HG03575 (cell line): ENCODE measurements at regions not wholly inside any gene's neighbourhood (a gene's known extent, or its start where the extent isn't known, plus 50 kb on each side); places are given as distances from the start of the nearest gene placed in this dataset.
"Not testable (repeated sequence)": the region's sequence is repeated elsewhere in the genome, so short reads cannot be mapped to it uniquely, and the experiment has no call there.

ENCODE experiments used
- ATAC-seq: cut with Tn5 transposase; IDR thresholded peaks from one replicate; pipeline ENCODE4 v1.9.1; 2021; ENCODE audit not compliant: unreplicated experiment, insufficient number of reproducible peaks, low FRiP score; ENCODE audit errors: extremely low read depth

DNA sequence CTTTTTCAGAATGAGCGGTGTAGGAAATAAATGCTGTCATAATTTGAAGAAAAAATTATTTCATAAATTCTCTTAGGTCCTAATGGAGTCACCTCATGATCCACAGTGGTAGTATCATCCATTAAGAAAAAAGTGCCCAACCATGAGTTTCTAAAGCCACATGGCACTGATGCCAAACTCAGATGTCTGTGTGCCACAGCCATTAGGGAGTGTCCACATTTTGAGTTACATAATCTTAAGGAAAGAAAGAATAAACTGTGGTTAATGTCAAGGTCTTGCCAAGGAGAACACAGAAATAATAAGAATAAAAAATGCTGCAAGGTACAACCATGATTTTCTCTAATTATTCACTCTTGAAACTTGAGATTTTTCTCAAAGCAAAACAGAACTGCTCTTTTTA is 1101.8 kb downstream of the SORCS3 start:
- ATAC-seq: no peak

DNA sequence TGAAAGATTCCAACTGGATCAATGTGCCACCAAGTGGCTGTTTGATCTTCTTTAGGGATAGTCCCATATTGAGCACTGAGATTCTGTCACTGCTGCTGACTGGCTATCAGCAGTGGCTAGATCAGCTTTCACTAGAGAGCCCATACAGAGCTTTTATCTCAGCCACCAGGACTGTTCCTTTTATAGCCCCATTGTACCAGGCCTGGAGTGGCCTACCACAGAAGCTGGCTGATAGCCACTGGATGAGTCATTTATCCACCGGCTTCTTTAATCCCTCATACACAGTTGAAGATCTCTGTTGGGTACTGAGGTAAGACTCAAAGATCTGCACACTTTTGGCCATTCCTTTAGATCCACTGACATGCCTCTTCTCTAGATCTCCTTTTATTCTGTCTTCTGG is 1101.1 kb downstream of the SORCS3 start:
- no peak for ATAC-seq

DNA sequence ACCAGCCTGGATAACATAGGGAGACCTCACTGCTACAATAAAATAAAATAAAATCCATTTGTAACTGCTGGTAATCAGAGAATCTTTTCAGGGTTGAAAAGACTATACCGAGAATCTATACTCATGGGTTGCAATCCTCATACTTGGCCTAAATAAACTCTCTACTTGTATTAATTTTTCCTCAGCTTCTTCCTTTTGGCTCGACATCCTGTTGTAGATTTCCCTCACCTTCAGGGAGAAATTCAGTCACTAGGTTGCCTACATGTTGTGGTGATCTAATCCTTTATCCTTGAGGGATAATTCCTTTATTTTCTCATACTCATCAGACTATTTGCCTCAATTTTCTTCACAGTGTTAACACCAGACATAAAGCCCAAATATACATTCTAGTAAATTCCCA is 1093.4 kb downstream of the SORCS3 start:
- ATAC-seq: no peak

DNA sequence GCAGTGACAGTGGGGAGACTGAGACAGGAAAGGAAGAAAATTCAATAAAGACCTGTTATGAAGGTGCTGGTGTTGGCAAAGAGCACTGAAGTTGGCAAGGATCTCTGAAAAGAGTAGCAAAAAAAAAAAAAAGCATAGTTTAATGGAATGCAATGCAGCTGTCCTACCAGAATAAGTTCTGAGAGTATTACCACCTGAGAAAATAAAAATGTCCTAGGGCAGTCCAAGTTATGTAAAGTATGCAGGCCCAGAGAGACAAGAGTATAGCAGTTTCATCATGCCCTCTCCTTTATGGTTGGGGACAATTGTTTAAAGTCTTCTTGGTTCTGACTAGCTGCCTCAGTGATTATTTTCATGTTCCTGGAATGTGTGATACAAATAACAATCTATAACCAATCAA is 1092.8 kb downstream of the SORCS3 start:
- ATAC-seq: no peak

DNA sequence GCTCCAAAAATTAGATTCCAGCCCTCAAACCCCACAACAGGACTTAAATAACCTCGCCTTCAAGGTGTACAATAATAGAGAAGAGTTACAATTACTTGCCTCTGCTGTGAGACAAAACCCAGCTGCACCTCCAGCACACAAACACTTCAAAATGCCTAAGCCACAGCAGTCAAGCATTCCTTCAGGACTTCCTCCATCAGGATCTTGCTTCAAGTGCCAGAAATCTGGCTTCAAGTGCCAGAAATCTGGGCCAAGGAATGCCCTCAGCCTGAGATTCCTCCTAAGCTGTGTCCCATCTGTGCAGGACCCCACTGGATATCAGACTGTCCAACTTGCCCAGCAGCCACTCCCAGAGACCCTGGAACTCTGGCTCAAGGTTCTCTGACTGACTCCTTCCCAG is 1088.3 kb downstream of the SORCS3 start:
- no peak for ATAC-seq

DNA sequence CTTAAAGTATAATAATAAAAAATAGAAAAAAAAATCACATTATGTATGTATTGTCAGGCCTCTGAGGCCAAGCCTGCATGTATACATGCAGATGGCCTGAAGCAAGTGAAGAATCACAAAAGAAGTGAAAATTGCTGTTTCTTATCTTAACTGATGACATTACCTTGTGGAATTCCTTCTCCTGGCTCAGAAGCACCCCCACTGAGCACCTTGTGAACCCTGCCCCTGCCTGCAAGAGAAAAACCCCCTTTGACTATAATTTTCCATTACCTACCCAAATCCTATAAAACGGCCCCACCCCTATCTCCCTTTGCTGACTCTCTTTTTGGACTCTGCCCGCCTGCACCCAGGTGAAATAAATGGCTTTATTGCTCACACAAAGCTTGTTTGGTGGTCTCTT is 1086.5 kb downstream of the SORCS3 start:
- not testable (repeated sequence) for ATAC-seq

DNA sequence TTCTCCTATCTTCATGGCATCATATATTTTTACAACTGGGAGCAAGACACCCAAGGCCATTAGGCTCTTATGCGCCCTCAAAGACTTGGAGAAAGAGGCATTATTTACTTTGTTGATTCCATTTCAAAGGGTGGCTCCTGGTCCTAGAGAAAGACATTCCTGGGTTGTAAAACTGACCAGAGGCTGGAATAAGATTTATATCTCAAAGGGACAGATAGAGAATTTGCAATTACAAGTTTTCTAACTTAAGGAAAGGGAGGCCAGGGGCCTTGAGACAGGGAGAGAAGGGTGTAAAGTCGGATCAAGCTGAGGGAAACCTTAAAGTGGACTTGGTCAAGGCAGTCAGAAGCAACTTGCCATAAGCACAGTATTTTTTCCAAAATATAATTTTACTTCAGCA is 1086.0 kb downstream of the SORCS3 start:
- no peak for ATAC-seq

DNA sequence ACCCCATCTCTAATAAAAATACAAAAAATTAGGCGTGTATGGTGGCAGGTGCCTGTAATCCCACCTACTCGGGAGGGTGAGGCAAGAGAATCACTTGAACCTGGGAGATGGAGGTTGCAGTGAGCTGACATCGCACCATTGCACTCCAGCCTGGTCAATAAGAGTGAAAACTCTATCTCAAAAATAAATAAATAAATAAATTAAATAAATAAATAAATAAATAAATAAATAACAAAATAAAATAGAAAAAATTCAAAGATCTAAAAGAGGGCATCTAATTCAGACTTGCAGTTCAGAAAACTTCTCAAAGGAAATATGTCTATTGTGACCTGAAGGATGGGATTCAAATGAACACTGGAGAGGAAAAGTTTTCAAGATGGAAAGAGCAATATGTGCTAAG is 1085.1 kb downstream of the SORCS3 start:
- ATAC-seq: no peak

DNA sequence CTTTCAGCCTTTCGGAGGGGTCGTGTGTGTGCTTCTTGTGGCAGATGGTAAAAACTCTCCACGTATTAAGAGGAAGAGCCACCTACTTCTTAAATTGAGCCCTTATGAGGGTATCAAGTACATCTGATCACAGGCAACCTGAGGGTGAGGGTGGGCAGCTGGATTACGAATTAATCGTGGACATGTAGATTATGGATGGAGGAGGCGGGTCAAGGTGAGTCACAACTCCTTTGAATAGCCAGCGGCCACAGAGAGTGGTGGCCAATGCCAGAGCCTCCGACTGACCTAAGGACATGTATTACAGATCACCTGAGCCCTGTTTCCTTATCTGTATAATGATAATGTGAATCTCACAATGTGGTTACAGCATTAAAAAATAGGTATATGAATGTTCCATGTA is 1083.9 kb downstream of the SORCS3 start:
- ATAC-seq: no peak

DNA sequence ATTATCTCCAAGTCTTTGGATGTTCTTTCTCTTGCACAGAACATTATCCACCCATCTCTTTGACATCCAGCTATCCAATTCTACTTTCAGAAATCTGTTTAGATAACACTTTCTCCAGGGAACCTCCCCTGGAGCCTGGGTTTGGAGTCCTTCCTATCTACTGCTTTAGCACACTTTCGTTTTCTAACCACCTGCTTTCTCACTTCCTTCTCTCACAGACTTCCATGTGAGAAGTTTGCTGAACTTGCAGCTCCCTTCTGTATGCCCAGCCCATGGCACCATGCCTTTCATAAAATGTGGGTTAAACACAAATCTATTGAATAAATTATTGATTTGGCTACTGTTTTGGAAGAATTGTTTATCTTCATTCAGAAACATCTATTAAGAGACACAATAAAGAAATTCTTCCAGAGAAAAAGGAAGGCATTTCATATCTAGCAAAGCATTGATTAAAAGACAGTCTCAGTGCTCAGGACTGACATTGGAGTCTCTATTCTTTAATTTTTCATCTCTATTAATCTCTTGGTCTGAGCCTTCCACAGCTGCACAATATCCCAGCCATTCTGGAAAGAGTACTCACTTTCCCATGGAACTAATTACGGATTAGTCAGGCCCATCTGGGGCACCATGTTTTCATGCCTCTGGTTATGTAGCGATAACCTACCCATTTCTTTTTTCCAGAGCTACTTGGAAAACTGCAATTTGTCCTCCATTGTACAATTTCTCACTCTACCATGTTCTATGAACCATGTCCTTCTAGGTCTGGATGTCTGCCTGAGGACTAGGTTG is 1077.3 kb downstream of the SORCS3 start:
- no peak for ATAC-seq

DNA sequence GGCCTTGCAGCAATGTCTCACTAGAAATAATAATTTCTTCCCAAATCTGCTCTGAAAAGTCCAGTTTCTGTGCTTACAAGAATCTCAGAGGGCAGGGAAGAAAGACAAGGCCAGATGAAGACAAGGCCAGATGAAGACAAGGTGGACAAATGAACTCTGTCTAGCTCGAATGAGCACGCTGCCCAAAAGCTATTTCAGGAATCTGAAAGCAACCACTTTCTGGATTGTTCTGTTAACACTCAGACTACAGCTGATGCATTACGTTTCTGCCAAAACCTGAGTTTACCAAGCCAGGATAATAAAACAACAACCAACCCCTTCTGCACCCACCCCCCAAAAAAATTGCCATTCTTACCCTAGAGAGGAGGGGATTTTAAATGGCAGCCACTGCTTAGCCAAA is 1073.6 kb downstream of the SORCS3 start:
- no peak for ATAC-seq

DNA sequence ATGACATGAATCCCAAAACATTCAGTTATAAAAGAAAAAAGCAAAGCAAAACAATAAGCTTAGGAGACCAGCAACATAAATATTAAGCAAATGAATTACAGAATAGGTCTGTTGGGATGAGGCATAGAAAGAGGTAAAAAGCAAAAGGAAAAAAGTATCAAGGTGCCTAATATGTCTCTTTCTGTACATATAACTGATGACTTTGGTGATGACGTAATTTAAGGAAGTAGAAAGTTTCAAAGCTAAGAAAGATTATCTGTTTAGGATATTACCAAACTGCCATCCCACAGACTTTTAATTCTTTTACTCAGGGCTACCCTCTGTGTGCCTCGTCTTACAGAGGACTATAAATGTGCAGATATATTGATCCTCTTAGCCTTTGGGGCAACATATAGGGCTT is 1066.5 kb downstream of the SORCS3 start:
- ATAC-seq: no peak

DNA sequence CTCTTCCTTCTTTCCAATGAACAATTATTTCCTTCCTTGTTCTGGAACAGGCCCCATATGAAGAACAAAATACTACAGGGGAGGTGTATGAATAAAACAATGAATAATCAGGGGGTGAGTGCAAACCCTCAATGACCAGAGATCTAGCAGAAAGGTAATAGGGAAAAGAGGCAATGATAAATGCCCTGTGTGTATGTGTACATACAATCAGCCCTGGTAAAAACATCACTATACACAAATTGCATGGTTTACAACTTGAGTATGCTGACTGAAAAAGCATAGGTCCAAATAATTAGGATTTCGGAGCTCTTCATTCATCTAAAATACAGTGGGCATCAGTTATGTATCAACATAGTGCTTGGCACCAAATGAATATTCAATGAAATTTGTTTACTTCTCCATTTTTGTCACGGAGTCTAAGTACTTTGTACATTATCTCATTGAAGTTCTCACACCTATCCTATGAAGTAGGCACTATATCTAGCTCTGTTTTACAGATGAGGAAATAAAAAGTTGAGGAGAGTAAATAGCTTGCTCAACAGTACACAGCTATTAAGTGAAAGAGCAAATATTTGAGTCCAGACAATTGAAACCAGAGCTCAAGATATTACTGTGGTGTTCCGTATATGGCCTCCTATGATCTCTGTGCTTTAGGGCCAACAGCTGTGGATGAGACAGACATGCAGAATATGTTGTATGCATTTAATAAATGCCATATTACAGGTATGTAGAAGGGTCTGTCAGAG is 1065.4 kb downstream of the SORCS3 start:
- ATAC-seq: no peak

DNA sequence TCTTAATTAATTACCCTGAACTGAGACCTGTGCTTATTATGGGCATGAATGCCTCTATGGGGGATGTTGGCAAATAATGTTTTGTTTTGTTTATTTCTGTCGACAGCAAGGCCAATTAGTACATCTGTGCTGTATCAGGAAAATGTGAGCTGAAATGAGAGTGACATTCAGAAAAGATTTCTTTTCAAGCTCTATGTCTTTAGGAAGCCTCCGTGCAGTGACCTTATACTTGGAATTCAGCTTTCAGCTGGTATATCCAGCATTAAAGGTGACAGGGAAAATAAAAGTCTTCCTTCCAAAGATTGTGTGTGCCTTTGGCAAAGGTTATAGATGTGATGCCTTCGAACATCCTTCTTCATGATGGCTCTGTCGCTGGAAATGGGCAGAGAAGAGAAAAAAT is 1061.1 kb downstream of the SORCS3 start:
- no peak for ATAC-seq

DNA sequence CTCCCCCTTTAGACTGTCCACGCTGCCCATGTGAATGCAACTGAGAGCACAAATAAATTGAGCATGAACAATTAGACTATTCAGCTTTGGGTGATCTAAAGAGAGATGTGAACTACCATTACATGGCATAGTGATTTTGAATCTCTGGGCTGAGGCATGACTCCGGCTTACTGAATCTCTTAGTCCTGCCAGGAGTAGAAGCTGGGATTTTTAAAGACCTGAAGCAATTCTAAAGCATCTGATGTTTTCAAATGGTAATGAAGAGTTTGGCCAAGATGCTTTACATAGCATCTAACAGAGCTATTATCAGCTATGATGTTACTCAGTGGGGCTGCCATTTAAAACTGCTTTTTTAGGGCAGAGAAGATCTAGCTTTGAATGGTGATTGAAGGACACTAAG is 1059.1 kb downstream of the SORCS3 start:
- ATAC-seq: no peak

DNA sequence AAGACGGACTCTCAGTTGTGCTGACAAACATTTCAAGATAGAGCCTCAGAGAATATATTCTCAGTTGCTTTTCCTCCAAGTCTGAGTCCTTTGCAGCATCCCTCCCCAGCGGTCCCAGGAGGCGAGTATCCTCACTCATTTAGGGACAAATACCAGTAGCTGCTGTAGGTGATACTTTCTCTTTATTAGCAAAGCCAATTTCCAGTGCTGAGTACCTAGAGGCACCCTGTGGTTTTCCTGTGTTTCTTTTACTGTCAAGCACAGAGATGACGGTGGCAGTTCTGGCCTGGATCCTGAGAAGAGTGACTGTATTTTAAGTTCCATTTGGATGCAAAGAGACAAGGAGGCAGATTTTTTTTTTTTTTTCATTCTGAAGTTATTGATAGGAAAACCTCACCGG is 1058.4 kb downstream of the SORCS3 start:
- ATAC-seq: no peak

DNA sequence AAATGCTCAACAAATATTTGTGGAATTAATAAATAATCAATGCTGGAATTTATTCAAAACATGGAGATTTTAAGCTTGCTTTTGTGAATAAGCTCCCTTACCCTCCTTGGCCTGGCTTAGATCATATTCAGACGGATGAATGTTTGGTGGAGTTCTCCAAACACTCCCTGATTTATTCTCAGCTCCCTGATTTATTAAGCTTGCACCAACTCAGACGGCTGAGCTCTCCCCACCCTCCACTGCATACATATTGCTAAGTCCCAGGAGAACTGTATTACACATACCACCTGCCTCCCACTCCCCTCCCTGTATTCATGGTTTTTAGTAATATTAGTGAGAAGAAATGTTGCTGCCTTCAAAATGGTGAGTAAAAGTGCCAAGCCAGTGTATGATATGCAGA is 1057.5 kb downstream of the SORCS3 start:
- ATAC-seq: no peak

DNA sequence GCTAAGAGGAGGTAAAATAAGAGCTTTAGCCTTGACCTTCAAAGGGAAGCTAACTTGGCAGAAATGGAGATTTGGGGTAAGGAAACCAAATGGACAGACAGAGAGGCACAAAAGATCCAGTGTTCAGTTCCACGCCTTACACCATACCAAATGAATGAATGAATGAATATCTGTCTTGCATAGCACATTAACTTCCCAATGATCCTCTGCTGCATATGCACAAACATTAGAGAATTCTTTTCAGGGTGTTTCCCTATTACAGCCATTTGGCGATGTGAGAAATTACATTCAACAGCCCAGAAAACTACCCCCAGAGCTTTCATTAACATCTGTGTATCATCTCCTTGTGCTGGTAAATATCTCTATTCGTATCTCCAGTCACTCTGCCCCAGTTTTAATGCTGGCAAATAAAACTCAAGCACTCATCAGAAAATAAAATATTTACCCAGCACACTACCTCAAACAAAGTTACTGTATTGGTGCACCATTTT is 1056.2 kb downstream of the SORCS3 start:
- no peak for ATAC-seq

DNA sequence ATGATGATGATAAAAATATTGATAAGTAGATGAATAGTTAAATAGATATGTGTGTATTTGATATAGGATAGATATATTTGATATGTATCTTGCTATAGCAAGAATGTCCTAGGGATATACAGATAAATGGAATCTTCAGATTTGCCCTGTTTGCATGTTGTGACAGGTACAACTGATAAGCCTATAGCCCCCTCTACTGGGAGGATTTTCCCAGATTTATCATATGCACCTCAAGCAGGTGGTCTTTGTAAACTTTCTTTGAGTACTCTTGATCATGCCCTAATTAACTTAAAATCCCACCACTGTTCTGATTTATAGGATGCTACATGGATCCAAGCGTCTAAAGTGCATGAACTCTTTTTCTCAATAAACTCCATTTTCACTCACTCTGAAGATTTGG is 1050.7 kb downstream of the SORCS3 start:
- ATAC-seq: no peak

DNA sequence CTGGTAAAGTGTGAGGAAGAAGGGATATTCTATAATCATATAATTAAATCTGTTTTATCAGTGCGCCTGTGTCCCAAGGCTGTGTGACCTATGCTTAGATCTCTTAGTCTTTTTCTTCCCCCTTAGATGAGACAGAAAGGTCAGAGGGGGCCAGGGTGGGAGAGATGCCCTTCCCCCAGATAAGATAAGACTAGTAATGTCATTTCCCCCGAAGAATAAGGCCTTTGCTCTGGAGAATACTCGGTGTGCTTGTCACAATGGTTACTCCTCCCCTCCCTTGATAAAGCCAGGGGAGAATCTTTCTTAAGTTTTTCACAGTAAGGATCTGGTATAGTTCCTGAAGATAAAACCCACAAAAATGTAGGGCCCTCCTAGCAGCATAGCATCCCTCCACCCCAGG is 1041.8 kb downstream of the SORCS3 start:
- no peak for ATAC-seq
